OCI-LY3 (cell line): ENCODE measurements at regions not wholly inside any gene's neighbourhood (a gene's known extent, or its start where the extent isn't known, plus 50 kb on each side); places are given as distances from the start of the nearest gene placed in this dataset.

Source experiments
- H2AFZ ChIP-seq: fragments of 200-600, 300-600 bp; shearing (Covaris generic); 2 replicates; pipeline ENCODE4 v1.6.0; 2014; ENCODE audit warnings: antibody characterized with exemption, low read depth, low read length
- H3K27ac ChIP-seq: fragments of 200-600, 300-600 bp; sonication (generic); 2 replicates; pipeline ENCODE4 v1.5.1; 2014; ENCODE audit warnings: mild to moderate bottlenecking, low read length, moderate library complexity, mixed read lengths
- H3K27me3 ChIP-seq: fragments of 200-600, 300-600 bp; sonication (generic); 2 replicates; pipeline ENCODE4 v1.6.1; 2014; ENCODE audit warnings: low read depth, low read length, mixed read lengths
- H3K36me3 ChIP-seq: fragments of 200-600, 300-600 bp; sonication (generic); replicated peaks from 2 replicates; pipeline ENCODE3; 2014; ENCODE audit warnings: low read depth, low read length, mixed read lengths
- H3K4me1 ChIP-seq: fragments of 300-600, 200-600 bp; sonication (generic); 2 replicates; pipeline ENCODE4 v1.6.1; 2014; ENCODE audit warnings: low read length, mixed read lengths
- H3K4me2 ChIP-seq: fragments of 200-600, 300-600 bp; sonication (generic); 2 replicates; pipeline ENCODE4 v1.6.1; 2014; ENCODE audit warnings: low read length, mixed read lengths
- H3K4me3 ChIP-seq: fragments of 300-600, 200-600 bp; sonication (generic); 2 replicates; pipeline ENCODE4 v1.5.1; 2014; ENCODE audit warnings: antibody characterized with exemption, mild to moderate bottlenecking, low read length, moderate library complexity
- H3K79me2 ChIP-seq: fragments of 300-600, 200-600 bp; shearing (Covaris generic); 2 replicates; pipeline ENCODE4 v1.6.1; 2014; ENCODE audit warnings: mild to moderate bottlenecking, low read length, mixed read lengths
- H3K9ac ChIP-seq: fragments of 300-600, 200-600 bp; shearing (Covaris generic); 2 replicates; pipeline ENCODE4 v1.6.0; 2014; ENCODE audit warnings: mild to moderate bottlenecking, low read length, moderate library complexity
- H3K9me3 ChIP-seq: fragments of 200-600, 300-600 bp; shearing (Covaris generic); 2 replicates; pipeline ENCODE4 v1.6.1; 2014; ENCODE audit warnings: low read length, mixed read lengths; ENCODE audit not compliant: insufficient read depth
- H4K20me1 ChIP-seq: fragments of 200-600, 300-600 bp; sonication (generic); 2 replicates; pipeline ENCODE4 v1.6.1; 2016; ENCODE audit warnings: low read length, mixed read lengths; ENCODE audit not compliant: insufficient read depth
- CTCF ChIP-seq: fragments of 200-600, 300-600 bp; sonication (generic); IDR thresholded peaks from 2 replicates; pipeline ENCODE4 v1.5.1; 2014; ENCODE audit warnings: antibody characterized with exemption, low read length, low read depth
- EZH2phosphoT487 ChIP-seq: fragments of 200-600 bp; shearing (Covaris generic); IDR thresholded peaks from 2 replicates; pipeline ENCODE4 v1.6.1; 2018; ENCODE audit warnings: antibody characterized with exemption, mixed run types, low read depth

GRCh38 chr12:54759751-54760150 is 94.6 kb upstream of the MUCL1 start:
- Histone ChIP-seq H3K4me1 (no peaks in the 10 kb centered on the region; the same call in 1 of the 2 replicates), H3K9ac (no peak overlapping the region), H3K36me3 (no peaks in the 10 kb centered on the region), H4K20me1 (no peaks in the 10 kb centered on the region), H3K27me3 (peaks cover 6% of the 10 kb centered on the region; the same call in 1 of the 2 replicates), H3K27ac (no peak overlapping the region), H3K4me3 (no peak overlapping the region), H2AFZ (no peak overlapping the region), H3K9me3 (no peaks in the 10 kb centered on the region), H3K4me2 (no peak overlapping the region), H3K79me2 (no peaks in the 10 kb centered on the region)
- TF ChIP-seq EZH2phosphoT487 (no peak), CTCF (peak; percentile 71)

- Histone ChIP-seq H3K27ac (no peak overlapping the region), H3K27me3 (peaks cover 9% of the 10 kb centered on the region; the same call in 1 of the 2 replicates), H3K36me3 (no peaks in the 10 kb centered on the region), H3K79me2 (no peaks in the 10 kb centered on the region), H3K4me3 (no peak overlapping the region), H4K20me1 (no peaks in the 10 kb centered on the region), H3K4me2 (no peak overlapping the region), H3K4me1 (no peaks in the 10 kb centered on the region; the same call in 1 of the 2 replicates), H3K9ac (no peak overlapping the region), H3K9me3 (no peaks in the 10 kb centered on the region), H2AFZ (no peak overlapping the region)
- TF ChIP-seq CTCF = no peak
- TF ChIP-seq EZH2phosphoT487 = no peak
Measured at GRCh38 chr12:54751493-54751892, 102.8 kb upstream of the MUCL1 start.

GRCh38 chr12:54749191-54749818 is 101.1 kb upstream of the DCD start:
- TF ChIP-seq CTCF = peak; percentile 98
- TF ChIP-seq EZH2phosphoT487 = no peak
- Histone ChIP-seq H2AFZ (no peak overlapping the region), H3K9me3 (no peaks in the 10 kb centered on the region), H3K79me2 (no peaks in the 10 kb centered on the region), H3K9ac (no peak overlapping the region), H3K27ac (no peak overlapping the region), H3K36me3 (no peaks in the 10 kb centered on the region), H3K4me1 (no peaks in the 10 kb centered on the region; the same call in 1 of the 2 replicates), H3K4me3 (peak overlapping the region; percentile 33), H3K27me3 (0 out of 2 replicates have a peak, but pooled peaks cover 3% of the 10 kb centered on the region), H4K20me1 (no peaks in the 10 kb centered on the region), H3K4me2 (peak overlapping the region; percentile 44)

GRCh38 chr12:54744590-54744989 is 96.4 kb upstream of the DCD start:
- no peak overlapping the region for H3K4me3 ChIP-seq

More at GRCh38 chr12:54744590-54744989, 96.4 kb upstream of the DCD start:
- Histone ChIP-seq H3K4me1 (no peaks in the 10 kb centered on the region; the same call in 1 of the 2 replicates), H3K36me3 (no peaks in the 10 kb centered on the region), H2AFZ (no peak overlapping the region), H3K9ac (no peak overlapping the region), H3K4me2 (no peak overlapping the region), H4K20me1 (no peaks in the 10 kb centered on the region), H3K27ac (no peak overlapping the region), H3K79me2 (no peaks in the 10 kb centered on the region), H3K27me3 (no peaks in the 10 kb centered on the region), H3K9me3 (no peaks in the 10 kb centered on the region)
- TF ChIP-seq EZH2phosphoT487 (no peak), CTCF (no peak)
